Iris pigment epithelial cell (primary cell): ENCODE measurements at regions not wholly inside any gene's neighbourhood (a gene's known extent, or its start where the extent isn't known, plus 50 kb on each side); places are given as distances from the start of the nearest gene placed in this dataset.
A peak's percentile ranks its signal among the peaks of the same experiment; 100 is the strongest.

Source experiments
- DNase-seq: peaks from one replicate; pipeline ENCODE4 v3.0.0-alpha.2; 2011; ENCODE audit warnings: low read depth

DNA sequence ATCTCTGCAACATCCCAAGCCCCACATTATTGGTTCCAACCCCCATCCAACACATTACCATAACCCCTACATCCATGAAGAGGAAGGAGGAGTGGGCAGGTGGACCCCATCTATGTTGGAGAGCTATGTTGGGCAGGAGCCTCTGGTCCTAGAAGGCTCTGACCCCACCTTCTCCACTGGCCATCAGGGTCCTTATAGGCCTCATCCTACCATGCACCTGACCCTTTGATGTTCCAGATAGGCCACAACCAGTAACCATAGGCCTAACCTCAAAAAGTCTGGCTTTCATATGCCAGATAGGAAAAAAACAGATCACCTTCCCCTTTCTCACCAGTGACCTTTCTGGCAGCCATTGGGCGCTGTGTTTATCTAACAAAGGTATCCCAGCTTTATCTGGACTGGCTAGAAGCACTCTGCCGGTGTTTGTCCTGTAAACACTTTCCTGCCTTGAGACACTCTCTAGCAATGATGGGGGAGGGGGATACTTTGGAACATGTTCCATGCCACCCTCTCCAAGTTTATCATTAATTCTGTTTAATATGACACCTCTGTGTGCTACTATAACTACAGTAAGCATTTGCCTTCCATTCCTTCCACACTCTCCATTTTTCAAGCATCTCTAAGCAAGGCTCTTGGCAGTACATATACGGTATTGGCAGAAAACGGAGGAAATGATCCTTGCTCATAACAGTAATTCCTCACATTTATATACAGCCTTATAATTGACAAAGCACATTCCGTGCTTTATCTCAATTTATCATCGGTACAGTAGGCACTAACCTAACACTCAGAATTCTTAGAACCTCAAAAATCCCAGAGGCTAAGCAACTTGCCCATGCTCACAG lies 377.1 kb downstream of the VPS13C start:
- no peak for DNase-seq

DNA sequence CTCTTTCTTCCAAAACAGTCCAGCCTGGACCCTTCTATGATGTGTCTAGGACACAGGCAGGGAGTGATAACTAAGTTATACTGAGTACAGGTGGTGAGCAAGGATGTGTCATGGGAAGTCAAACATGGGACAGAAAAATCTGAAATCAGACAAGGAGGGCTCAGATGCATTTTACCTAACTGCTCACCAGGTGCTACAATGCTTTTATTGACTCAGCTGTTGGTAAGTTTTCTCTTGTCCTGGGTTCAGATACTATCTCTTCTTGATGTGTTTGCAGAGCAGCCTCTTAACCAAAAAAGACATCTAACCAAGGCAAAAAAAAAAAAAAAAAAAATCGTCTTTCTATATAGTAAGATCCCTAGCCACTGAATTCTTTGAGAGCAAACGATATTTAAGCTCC lies 378.6 kb downstream of the VPS13C start:
- DNase-seq = no peak

- DNase-seq = no peak
Measured at GRCh38 chr15:61681038-61681418, 379.2 kb downstream of the VPS13C start.

DNA sequence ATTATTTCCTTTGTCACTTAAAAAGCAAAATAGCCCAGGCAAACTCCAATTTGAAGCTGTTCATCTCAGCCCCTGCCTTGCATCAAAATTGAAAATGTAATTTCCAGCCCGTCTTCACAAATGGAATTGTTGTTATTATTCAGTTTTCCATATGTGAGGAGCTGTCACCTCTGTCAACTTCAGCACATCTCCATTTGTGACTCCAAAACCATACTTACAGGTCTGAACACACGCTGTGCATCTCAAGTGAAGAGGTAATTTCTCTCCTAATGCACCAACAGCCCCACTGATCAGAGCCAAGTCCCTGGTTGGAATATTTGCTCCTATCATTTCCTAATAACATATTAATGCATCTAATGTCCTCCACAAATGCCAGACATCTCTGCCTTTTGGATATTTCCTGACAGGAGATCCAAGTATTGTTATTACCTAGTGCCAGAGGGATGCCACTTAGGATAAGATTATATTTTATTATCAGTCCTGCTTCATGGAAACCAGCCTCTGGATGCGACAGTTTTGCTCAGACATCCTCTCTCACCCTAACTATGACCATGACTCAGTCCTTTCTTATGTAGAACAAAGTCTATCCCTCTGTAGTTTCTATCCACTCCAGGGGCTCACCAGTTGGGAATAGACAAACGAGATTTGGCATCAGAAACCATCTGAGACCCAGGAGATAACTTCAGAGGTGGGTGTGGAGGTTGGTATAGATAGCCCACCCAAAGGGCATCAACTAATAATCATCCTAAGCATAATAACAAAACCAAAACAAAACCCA lies 379.8 kb downstream of the VPS13C start:
- no peak for DNase-seq

GRCh38 chr15:61671736-61672135 lies 388.5 kb downstream of the VPS13C start:
- no peak for DNase-seq

DNA sequence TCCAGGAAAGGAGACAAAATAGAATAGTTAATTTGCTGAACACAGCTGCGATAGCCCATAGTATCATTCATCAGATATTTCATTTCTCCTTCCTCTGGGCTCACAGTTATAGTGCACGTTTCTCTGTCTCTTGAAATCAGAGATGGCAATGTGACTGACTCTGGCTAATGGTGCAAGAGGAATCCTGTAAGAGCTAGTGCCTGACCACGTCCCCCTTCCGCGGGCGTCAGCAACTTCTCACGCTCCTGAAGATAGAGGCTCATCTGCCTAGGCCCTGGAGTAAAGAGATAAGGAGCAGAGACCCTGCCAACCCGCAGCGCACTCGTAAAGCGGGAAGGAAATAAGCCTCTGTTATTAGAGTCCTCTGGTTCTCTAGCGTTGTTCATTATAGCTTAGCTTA lies 391.8 kb downstream of the VPS13C start:
- no peak for DNase-seq

DNA sequence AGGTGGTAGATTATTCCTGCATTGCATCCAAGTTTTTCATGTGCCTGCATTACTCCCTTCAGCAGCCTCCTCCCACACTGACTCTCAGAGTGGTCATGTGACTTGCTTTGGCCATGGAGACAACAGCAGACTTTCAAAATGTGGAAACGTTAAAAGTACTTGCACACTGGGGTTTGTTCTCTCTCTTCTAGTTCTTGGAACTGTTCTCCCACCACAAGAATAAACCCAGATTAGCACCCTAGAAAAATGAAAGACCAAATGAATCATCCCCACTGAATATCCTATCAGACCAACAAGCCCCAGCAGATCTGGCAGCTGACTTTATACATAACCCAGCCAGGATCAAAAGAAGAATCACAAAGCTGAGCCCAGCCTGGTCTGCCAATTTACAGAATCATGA lies 398.5 kb downstream of the VPS13C start:
- DNase-seq = peak; percentile 7

- peak; percentile 61 for DNase-seq
Measured at GRCh38 chr15:61660579-61660978, 399.7 kb downstream of the VPS13C start.

- peak; percentile 43 for DNase-seq
Measured at GRCh38 chr15:61659566-61660190, 400.6 kb downstream of the VPS13C start.

GRCh38 chr15:61657461-61657860 lies 402.8 kb downstream of the VPS13C start:
- no peak for DNase-seq

DNA sequence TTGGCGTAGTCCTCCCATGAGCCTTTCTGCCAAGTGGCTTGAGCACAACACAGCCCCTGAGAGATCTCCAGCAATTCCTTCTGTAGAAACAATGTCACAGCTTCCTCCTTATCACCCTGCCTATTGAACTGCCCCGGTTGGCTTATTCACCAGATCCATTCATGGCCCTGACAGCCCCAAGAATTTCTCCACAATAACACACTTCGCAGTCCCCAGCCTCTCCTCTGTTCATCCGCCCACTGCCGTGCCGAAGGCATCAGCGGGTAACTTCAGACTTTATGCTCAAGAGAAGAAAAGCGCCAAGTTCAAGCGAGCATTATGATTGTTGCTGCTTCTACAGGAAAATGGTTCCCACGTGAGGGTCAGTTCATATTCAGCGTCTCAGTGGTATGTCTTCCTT lies 403.9 kb downstream of the VPS13C start:
- DNase-seq = no peak

- DNase-seq = no peak
Measured at GRCh38 chr15:61655881-61656280, 404.4 kb downstream of the VPS13C start.

- DNase-seq = no peak
Measured at GRCh38 chr15:61654918-61655317, 405.3 kb downstream of the VPS13C start.

GRCh38 chr15:61654002-61654740 lies 406.1 kb downstream of the VPS13C start:
- no peak for DNase-seq

GRCh38 chr15:61653110-61653509 lies 407.1 kb downstream of the VPS13C start:
- DNase-seq = no peak

- no peak for DNase-seq
Measured at GRCh38 chr15:61651267-61651666, 409.0 kb downstream of the VPS13C start.

- no peak for DNase-seq
Measured at GRCh38 chr15:61649046-61649445, 411.2 kb downstream of the VPS13C start.

GRCh38 chr15:61644550-61644949 lies 415.4 kb upstream of the RORA start:
- DNase-seq = no peak

GRCh38 chr15:61641645-61642044 lies 412.5 kb upstream of the RORA start:
- no peak for DNase-seq

GRCh38 chr15:61640756-61641155 lies 411.7 kb upstream of the RORA start:
- DNase-seq = no peak

- DNase-seq = no peak
Measured at GRCh38 chr15:61639491-61639890, 410.4 kb upstream of the RORA start.

DNA sequence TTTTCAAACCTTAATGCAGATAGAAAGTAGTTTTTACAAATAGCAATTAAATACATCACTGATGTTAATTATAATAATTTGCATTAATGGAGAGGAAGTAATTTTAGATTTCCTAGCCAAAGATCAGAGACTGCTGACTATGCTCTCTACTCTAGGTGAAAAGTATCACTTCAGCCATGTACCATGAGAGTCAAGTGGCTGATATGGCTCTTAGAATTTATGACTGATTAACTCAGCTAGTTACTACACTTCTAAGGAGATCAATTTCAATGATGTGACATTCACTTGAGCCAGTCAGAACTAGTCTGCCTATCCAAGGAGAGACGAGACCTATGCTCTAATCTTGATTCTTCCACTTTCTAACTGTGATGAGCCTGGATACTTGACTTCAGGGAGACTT lies 405.7 kb upstream of the RORA start:
- no peak for DNase-seq
